Neural progenitor cell (in vitro differentiated cells): ENCODE measurements at regions not wholly inside any gene's neighbourhood (a gene's known extent, or its start where the extent isn't known, plus 50 kb on each side); places are given as distances from the start of the nearest gene placed in this dataset.

ENCODE experiments used
- DNase-seq: peaks from one replicate; pipeline ENCODE4 v3.0.0-alpha.2; 2016; ENCODE audit warnings: low spot score
- H2AFZ ChIP-seq: fragments of 200-600 bp; sonication (generic); replicated peaks from 2 replicates; pipeline ENCODE4 v1.6.1; 2016; ENCODE audit warnings: antibody characterized with exemption
- H3F3A ChIP-seq: fragments of 200-600 bp; sonication (generic); 2 replicates; pipeline ENCODE4 v1.6.1; 2016; ENCODE audit warnings: antibody characterized with exemption, low read depth
- H3K27ac ChIP-seq: fragments of 200-600 bp; sonication (generic); 2 replicates; pipeline ENCODE4 v1.5.1; 2016; ENCODE audit warnings: mild to moderate bottlenecking
- H3K27me3 ChIP-seq: fragments of 200-600 bp; sonication (generic); 2 replicates; pipeline ENCODE4 v1.6.1; 2016; ENCODE audit warnings: mild to moderate bottlenecking, moderate library complexity
- H3K36me3 ChIP-seq: fragments of 200-600 bp; sonication (generic); 2 replicates; pipeline ENCODE4 v1.5.1; 2016
- H3K4me1 ChIP-seq: fragments of 200-600 bp; sonication (generic); 2 replicates; pipeline ENCODE4 v1.6.1; 2016; ENCODE audit warnings: mixed run types
- H3K4me2 ChIP-seq: fragments of 200-600 bp; sonication (generic); 2 replicates; pipeline ENCODE4 v1.6.1; 2016
- H3K4me3 ChIP-seq: fragments of 200-600 bp; sonication (generic); 2 replicates; pipeline ENCODE4 v1.5.1; 2016
- H3K79me2 ChIP-seq: fragments of 200-600 bp; sonication (generic); 2 replicates; pipeline ENCODE4 v1.6.1; 2016; ENCODE audit warnings: low read depth
- H3K9ac ChIP-seq: fragments of 200-600 bp; sonication (generic); 2 replicates; pipeline ENCODE4 v1.6.1; 2016
- H3K9me3 ChIP-seq: fragments of 200-600 bp; sonication (generic); 2 replicates; pipeline ENCODE4 v1.5.1; 2016; ENCODE audit warnings: low read depth
- H4K20me1 ChIP-seq: fragments of 200-600 bp; sonication (generic); 2 replicates; pipeline ENCODE4 v1.6.1; 2016; ENCODE audit warnings: low read depth
- H3K27ac Mint-ChIP-seq: 3 replicates; pipeline ENCODE4 v1.8.0; 2021; ENCODE audit warnings: mixed read lengths
- H3K27me3 Mint-ChIP-seq: 2 replicates; pipeline ENCODE4 v1.8.0; 2022; ENCODE audit warnings: low read depth, mild to moderate bottlenecking, inconsistent platforms, moderate library complexity, mixed read lengths; ENCODE audit not compliant: insufficient read depth
- H3K36me3 Mint-ChIP-seq: 3 replicates; pipeline ENCODE4 v1.8.0; 2021; ENCODE audit warnings: mixed read lengths
- H3K4me1 Mint-ChIP-seq: 3 replicates; pipeline ENCODE4 v1.8.0; 2021; ENCODE audit warnings: mixed read lengths
- H3K4me3 Mint-ChIP-seq: 3 replicates; pipeline ENCODE4 v1.8.0; 2021; ENCODE audit warnings: mild to moderate bottlenecking, moderate library complexity, mixed read lengths
- H3K9me3 Mint-ChIP-seq: 3 replicates; pipeline ENCODE4 v1.8.0; 2020; ENCODE audit warnings: mixed read lengths
- EZH2 ChIP-seq: fragments of 200-600 bp; sonication (generic); IDR thresholded peaks from 2 replicates; pipeline ENCODE4 v1.6.1; 2017; ENCODE audit warnings: antibody characterized with exemption, mild to moderate bottlenecking, moderate library complexity
- EZH2phosphoT487 ChIP-seq: fragments of 200-600 bp; sonication (generic); IDR thresholded peaks from 2 replicates; pipeline ENCODE4 v1.6.1; 2017; ENCODE audit warnings: antibody characterized with exemption
- TF ChIP-seq, protein P1 (sequence below): fragments of 200-600 bp; sonication (generic); IDR thresholded peaks from 2 replicates; pipeline ENCODE4 v1.5.1; 2017; ENCODE audit warnings: antibody characterized with exemption, mild to moderate bottlenecking

DNA sequence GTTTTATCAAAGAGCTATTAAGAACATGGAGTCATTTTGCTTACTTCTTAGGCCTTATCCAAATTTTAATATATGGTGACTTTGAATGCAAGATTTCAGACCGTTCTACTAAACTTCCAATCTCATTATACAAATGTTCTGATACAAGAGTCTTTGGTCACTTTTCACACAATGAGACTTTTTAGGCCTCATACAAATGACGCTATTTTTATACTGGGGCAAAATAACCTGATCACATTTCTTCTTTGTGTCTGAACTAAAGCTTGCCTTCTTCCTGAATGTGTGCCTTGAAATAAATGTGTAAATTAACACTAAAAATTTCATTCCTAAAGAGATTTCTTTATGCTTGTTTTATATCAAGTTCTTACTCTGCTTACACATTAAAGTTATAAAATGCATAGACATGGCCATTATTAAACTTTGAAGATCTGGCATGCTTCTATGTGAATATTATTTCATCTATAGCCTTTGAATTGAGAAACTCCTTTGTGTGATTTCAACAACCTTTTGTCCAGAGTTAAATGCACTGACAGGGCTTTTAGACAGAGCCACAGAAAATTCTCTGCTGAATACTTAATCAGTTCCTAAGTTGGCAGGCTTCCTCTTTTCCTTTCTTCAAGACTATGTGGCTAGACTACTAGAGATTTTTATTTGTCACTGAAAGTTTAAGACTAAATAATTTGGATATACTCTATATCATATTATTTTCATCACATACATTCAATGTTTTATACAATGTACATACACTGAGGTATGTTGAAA lies 86.1 kb downstream of the EDNRB start:
- Histone ChIP-seq H3K27me3 (no peaks in the 10 kb centered on the region), H3F3A (peaks cover 11% of the 10 kb centered on the region), H3K9ac (no peak overlapping the region), H3K79me2 (no peaks in the 10 kb centered on the region), H3K4me1 (peaks cover 30% of the 10 kb centered on the region), H3K27ac (peak overlapping the region; percentile 24), H3K36me3 (no peaks in the 10 kb centered on the region), H3K4me3 (no peak overlapping the region), H3K4me2 (peak overlapping the region; percentile 28), H2AFZ (no peak overlapping the region), H4K20me1 (no peaks in the 10 kb centered on the region), H3K9me3 (no peaks in the 10 kb centered on the region)
- Mint-ChIP-seq H3K9me3 (peaks cover 13% of the 10 kb centered on the region), H3K4me1 (peaks cover 52% of the 10 kb centered on the region), H3K27me3 (no peaks in the 10 kb centered on the region), H3K36me3 (peaks cover 6% of the 10 kb centered on the region), H3K27ac (peak overlapping the region; percentile 98), H3K4me3 (no peak overlapping the region)
- DNase-seq, result peak; percentile 50
- TF ChIP-seq EZH2, result no peak
- TF ChIP-seq, protein P1, sequence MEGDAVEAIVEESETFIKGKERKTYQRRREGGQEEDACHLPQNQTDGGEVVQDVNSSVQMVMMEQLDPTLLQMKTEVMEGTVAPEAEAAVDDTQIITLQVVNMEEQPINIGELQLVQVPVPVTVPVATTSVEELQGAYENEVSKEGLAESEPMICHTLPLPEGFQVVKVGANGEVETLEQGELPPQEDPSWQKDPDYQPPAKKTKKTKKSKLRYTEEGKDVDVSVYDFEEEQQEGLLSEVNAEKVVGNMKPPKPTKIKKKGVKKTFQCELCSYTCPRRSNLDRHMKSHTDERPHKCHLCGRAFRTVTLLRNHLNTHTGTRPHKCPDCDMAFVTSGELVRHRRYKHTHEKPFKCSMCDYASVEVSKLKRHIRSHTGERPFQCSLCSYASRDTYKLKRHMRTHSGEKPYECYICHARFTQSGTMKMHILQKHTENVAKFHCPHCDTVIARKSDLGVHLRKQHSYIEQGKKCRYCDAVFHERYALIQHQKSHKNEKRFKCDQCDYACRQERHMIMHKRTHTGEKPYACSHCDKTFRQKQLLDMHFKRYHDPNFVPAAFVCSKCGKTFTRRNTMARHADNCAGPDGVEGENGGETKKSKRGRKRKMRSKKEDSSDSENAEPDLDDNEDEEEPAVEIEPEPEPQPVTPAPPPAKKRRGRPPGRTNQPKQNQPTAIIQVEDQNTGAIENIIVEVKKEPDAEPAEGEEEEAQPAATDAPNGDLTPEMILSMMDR, result no peak
- no peak for TF ChIP-seq EZH2phosphoT487

DNA sequence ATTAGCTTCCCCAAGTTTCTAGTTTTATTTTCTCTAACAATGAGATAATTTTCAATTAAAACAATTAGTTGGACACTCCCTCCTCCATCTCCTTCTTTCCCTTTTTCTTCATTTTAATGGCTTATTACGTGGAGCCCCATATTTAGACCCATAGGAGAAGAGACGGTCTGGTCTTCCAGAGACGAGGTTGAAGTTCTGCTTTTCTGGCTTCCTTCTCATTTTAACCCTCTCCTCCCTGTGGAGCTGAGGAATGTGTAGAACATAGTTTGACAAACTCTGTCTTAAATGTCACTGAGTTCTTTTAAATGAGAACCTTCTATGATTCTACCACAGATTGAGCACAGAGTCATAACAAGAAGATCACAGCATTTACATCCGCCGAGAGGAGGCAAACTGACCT lies 86.8 kb downstream of the EDNRB start:
- peaks cover 13% of the 10 kb centered on the region for H3K9me3 Mint-ChIP-seq
- Histone ChIP-seq H3K9me3 (no peaks in the 10 kb centered on the region), H2AFZ (no peak overlapping the region), H3K9ac (no peak overlapping the region), H3K4me1 (peaks cover 30% of the 10 kb centered on the region), H4K20me1 (no peaks in the 10 kb centered on the region), H3K36me3 (no peaks in the 10 kb centered on the region), H3K79me2 (no peaks in the 10 kb centered on the region), H3K4me2 (no peak overlapping the region), H3K4me3 (no peak overlapping the region), H3F3A (peaks cover 11% of the 10 kb centered on the region), H3K27ac (no peak overlapping the region), H3K27me3 (no peaks in the 10 kb centered on the region)
- peak overlapping the region; percentile 7 for H3K4me3 Mint-ChIP-seq
- peaks cover 6% of the 10 kb centered on the region for H3K36me3 Mint-ChIP-seq
- DNase-seq, result no peak
- peak overlapping the region; percentile 98 for H3K27ac Mint-ChIP-seq
- no peaks in the 10 kb centered on the region for H3K27me3 Mint-ChIP-seq
- TF ChIP-seq, protein P1, result no peak
- no peak for TF ChIP-seq EZH2
- no peak for TF ChIP-seq EZH2phosphoT487
- peaks cover 54% of the 10 kb centered on the region for H3K4me1 Mint-ChIP-seq

DNA sequence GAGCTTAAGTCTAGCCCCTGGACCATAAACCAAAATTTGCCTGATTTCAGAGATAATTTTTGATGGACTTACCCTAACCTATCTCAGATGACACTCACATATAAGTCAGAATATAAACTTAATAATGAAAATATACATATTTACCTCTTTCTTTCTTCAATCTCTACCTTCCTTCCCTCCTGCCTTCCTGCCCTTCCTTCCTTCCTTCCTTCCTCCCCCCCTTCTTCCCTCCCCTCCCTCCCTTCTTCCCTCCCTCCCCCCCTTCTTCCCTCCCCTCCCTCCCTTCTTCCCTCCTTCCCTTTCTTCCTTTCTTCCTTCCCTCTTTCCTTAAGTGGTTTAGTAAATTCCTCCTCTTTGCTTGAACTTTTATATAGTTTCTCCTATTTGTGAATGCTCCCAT lies 88.7 kb downstream of the EDNRB start:
- peaks cover 1% of the 10 kb centered on the region for H3K36me3 Mint-ChIP-seq
- no peak overlapping the region for H3K4me3 Mint-ChIP-seq
- no peak for DNase-seq
- peak overlapping the region; percentile 52 for H3K27ac Mint-ChIP-seq
- Histone ChIP-seq H3F3A (peaks cover 11% of the 10 kb centered on the region), H3K4me2 (no peak overlapping the region), H3K4me3 (no peak overlapping the region), H3K9ac (no peak overlapping the region), H3K27me3 (no peaks in the 10 kb centered on the region), H4K20me1 (no peaks in the 10 kb centered on the region), H2AFZ (no peak overlapping the region), H3K4me1 (peaks cover 30% of the 10 kb centered on the region), H3K9me3 (no peaks in the 10 kb centered on the region), H3K79me2 (no peaks in the 10 kb centered on the region), H3K36me3 (no peaks in the 10 kb centered on the region), H3K27ac (no peak overlapping the region)
- TF ChIP-seq EZH2, result no peak
- TF ChIP-seq, protein P1, result no peak
- TF ChIP-seq EZH2phosphoT487, result no peak
- H3K27me3 Mint-ChIP-seq, result no peaks in the 10 kb centered on the region
- H3K4me1 Mint-ChIP-seq, result peaks cover 52% of the 10 kb centered on the region
- H3K9me3 Mint-ChIP-seq, result peaks cover 7% of the 10 kb centered on the region
